ENCODE measurements at regions not wholly inside any gene's neighbourhood (a gene's known extent, or its start where the extent isn't known, plus 50 kb on each side); places are given as distances from the start of the nearest gene placed in this dataset.

GRCh38 chr2:9141091-9141667, 65.4 kb upstream of the ASAP2 start:
- Histone ChIP-seq H3K9me3 (no peaks in the 10 kb centered on the region), H3K36me3 (no peaks in the 10 kb centered on the region), H3K27ac (no peak overlapping the region), H3K4me1 (peaks cover 27% of the 10 kb centered on the region), H3K4me3 (no peak overlapping the region), H3K27me3 (no peaks in the 10 kb centered on the region)
- TF ChIP-seq POLR2A (IDR thresholded peaks at IDR 0.05) (no peak), CTCF (IDR thresholded peaks at IDR 0.05) (no peak), POLR2AphosphoS5 (IDR thresholded peaks at IDR 0.05) (no peak), EP300 (IDR thresholded peaks at IDR 0.05) (no peak)
- WGBS = 88% methylated on average over 6 of the region's 6 CpGs
- no peak for DNase-seq (ENCODE audit: low spot score in 2 of 2)

- H3K27ac ChIP-seq = no peak overlapping the region
- DNase-seq (ENCODE audit: low spot score in 2 of 2) = no peak
- no peaks in the 10 kb centered on the region for H3K36me3 ChIP-seq
- H3K4me1 ChIP-seq = peaks cover 27% of the 10 kb centered on the region
- no peaks in the 10 kb centered on the region for H3K27me3 ChIP-seq
- TF ChIP-seq POLR2AphosphoS5 (IDR thresholded peaks at IDR 0.05) = no peak
- TF ChIP-seq EP300 (IDR thresholded peaks at IDR 0.05) = no peak
- no peak for TF ChIP-seq POLR2A (IDR thresholded peaks at IDR 0.05)
- TF ChIP-seq CTCF (IDR thresholded peaks at IDR 0.05) = no peak
- H3K9me3 ChIP-seq = no peaks in the 10 kb centered on the region
- WGBS = 87% methylated on average over 7 of the region's 7 CpGs
- H3K4me3 ChIP-seq = no peak overlapping the region
Observed at GRCh38 chr2:9140645-9141044, 66.0 kb upstream of the ASAP2 start.

GRCh38 chr2:9139491-9140443, 66.8 kb upstream of the ASAP2 start:
- TF ChIP-seq POLR2AphosphoS5 (IDR thresholded peaks at IDR 0.05) (no peak), CTCF (IDR thresholded peaks at IDR 0.05) (peak in 1 of 2 donors; percentile 80)
- Histone ChIP-seq H3K27me3 (no peaks in the 10 kb centered on the region), H3K27ac (no peak overlapping the region), H3K9me3 (no peaks in the 10 kb centered on the region), H3K4me1 (peaks cover 20% of the 10 kb centered on the region), H3K4me3 (no peak overlapping the region), H3K36me3 (no peaks in the 10 kb centered on the region)
- WGBS = 40% methylated on average over 19 of the region's 19 CpGs
- DNase-seq (ENCODE audit: low spot score in 2 of 2) = peak; percentile 80 to 90

GRCh38 chr2:9137379-9138150, 69.0 kb upstream of the ASAP2 start:
- H3K4me3 ChIP-seq = no peak overlapping the region
- no peaks in the 10 kb centered on the region for H3K9me3 ChIP-seq
- H3K36me3 ChIP-seq = no peaks in the 10 kb centered on the region
- 87% methylated on average over 20 of the region's 24 CpGs for WGBS
- TF ChIP-seq CTCF (IDR thresholded peaks at IDR 0.05) (no peak), POLR2A (IDR thresholded peaks at IDR 0.05) (no peak), EP300 (IDR thresholded peaks at IDR 0.05) (no peak), POLR2AphosphoS5 (IDR thresholded peaks at IDR 0.05) (no peak)
- no peak for DNase-seq (ENCODE audit: low spot score in 2 of 2)
- H3K27me3 ChIP-seq = no peaks in the 10 kb centered on the region
- H3K27ac ChIP-seq = no peak overlapping the region
- peaks cover 2% of the 10 kb centered on the region for H3K4me1 ChIP-seq

All from suprapubic skin (tissue), 4 donors.